GM18867 (cell line): ENCODE measurements at regions not wholly inside any gene's neighbourhood (a gene's known extent, or its start where the extent isn't known, plus 50 kb on each side); places are given as distances from the start of the nearest gene placed in this dataset.
"Not testable (repeated sequence)": the region's sequence is repeated elsewhere in the genome, so short reads cannot be mapped to it uniquely, and the experiment has no call there.

Experiments used
- ATAC-seq: cut with Tn5 transposase; IDR thresholded peaks from one replicate; pipeline ENCODE4 v1.9.1; 2021; ENCODE audit warnings: mild to moderate bottlenecking, moderate library complexity; ENCODE audit not compliant: unreplicated experiment

DNA sequence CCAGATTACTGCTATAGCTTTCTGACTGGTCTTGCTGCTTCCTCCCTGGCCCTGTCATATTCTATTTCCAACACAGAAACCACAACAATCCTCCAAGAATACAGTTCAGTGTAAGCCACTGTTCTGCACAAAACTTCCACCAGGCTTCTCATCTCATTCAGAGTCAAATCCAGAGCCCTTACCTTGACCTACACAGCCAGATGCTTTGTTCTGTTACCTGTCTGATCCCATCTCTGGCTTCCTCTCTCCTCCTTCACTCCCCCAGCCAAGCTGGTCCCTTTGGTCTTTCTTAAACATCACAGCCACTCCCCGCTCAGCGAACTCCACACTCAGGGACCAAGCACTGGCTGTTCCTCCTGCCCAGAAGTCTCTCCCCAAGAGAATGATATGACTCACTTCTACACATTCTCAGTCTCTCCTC lies 84.8 kb upstream of the BMP2K start:
- no peak for ATAC-seq

DNA sequence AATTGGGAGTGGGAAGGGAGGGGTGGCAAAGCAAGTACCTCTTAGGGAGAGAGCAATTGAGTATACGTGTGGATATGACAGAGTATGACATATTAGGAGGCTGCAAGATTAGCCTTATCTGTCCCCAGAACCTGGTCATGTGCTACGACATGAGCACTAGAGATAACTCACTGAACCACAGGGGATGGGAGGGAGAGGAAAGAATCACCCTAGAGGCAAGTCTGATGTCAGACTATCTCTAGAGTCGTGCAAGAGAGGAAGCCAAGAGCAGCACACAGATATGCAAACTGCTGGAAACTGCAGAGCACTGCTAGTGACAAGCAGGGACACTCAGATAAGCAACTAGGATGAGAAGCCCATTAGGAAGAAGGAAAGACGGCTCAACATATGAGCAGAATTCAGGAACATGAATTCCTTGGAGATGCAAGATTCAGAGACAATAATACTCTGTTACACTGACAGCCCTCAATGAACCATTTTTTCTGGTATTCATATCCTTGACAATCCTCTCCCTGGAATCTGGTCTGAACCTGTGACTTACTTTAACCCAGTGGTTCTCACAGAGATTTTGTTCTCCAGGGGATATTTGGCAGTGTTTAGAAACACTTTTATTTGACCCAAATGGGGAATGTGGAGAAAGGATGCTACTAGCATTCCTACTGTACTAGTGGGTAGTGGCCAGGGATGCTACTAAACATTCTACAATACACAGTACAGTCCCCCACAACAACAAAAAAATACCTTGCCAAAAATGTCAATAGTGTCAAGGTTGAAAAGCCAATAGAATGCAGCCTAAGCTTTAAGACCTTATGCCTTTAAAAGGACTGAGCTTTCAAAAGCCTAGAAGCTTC lies 84.0 kb upstream of the BMP2K start:
- ATAC-seq, result peak; percentile 63

DNA sequence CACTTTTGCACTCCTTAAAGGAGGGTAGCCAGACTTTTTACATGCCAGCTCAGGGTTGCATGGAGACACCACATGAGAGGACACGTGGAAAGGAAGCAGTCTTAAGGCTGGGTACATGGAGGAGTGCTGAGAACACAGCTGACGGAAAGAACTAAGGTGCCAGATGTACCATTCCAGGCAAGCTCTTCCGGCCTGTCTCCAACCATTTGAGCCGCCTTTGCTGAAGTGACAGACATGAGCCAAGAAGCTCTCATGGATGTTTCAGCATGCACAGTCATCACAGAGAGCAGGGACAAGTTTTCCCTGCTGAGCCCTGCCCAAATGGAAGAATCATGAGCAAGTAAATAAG lies 83.4 kb upstream of the BMP2K start:
- ATAC-seq, result no peak

DNA sequence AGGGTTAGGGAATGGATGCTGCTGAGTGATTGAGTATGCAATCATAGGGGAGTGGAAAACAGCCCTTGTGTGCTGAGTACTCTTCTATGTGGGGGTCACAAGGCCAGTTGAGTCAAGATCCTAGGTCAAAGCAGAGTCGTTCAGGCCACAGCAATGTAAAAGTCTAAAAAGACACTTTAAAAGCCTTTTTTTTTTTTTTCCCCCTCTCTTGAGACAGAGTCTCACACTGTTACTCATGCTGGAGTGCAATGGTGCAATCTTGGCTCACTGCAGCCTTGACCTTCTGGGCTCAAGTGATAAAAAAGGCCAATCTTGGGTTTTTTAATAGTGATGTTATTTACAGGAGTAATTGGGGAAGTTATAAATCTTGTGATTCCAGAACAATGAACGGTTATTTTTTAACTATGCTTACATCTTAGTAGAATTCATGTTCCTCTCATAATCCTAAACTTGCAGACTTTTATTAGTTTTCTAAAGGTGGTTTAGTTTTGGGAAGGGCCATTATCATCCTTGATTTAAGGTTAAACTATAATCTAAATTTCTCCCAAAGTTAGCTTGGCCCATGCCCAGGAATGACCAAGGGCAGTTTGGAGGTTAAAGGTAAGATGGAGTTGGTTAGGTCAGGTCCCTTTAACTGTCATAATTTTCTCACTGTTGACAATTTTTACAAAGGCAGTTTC lies 82.2 kb upstream of the BMP2K start:
- no peak for ATAC-seq

DNA sequence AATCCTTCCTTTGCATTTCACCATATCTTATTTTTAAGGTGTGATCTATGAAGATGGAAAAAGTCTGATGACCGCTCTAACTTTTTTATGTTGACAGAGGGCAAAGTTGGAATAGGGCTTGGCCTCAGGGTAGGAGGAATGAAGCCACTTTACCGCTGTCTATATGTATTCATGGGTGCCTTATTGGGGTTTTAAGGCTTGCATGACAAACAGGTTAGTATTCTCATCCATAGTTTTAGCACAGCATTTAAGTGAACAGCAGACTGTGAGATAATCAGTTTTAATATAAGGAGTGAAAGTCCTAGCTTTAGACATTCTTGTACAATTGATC lies 81.7 kb upstream of the BMP2K start:
- ATAC-seq, result no peak

DNA sequence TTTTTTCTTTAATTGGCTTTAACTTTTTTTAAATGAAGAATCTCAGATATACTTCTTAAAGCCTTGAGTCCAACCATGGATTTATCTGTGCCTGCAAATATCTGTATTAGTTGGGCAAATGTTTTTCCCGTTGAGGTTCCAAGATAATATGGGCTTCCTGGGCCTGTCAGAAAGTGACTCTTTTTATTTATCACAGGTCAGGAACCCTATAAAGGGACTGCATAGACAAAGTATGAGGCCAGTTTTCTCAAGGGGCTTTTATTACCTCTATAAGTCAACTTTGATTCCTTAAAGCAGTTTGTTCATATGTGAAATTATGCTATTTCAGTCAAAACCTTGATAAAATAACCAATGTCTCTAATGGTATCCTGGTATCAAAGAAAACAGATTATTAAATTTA lies 80.2 kb upstream of the BMP2K start:
- no peak for ATAC-seq

DNA sequence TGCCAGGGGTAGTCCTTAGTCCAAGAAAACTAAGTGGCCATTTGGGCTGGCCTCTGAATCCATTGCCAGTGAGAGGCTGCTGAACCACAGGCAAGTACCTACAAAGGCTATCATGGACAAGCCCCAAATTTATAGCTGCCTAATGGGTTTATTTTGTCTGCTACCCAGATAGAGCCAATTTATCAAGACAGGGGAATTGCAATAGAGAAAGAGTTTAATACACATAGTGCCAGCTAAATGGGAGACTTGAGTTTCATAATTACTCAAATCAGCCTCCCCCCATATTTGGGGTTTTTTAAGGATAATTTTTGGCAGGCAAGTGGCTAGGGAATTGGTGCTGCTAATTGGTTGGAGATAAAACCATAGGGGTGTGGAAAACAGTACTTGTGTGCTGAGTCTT lies 73.1 kb upstream of the BMP2K start:
- no peak for ATAC-seq

DNA sequence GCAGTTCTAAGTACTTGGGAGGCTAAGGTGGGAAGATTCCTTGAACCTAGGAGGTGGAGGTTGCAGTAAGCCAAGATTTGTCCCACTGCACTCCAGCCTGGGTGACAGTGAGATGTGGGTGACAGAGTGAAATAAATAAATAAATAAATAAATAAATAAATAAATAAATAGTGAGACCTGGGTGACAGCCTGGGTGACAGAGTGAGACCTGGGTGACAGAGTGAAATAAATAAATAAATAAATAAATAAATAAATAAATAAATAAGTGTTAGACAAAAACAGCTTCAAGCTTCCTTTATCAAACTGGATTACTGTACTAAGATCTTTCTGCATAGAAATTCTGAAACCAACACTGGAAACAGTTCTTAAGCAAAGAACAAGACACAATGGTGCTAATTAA lies 71.8 kb upstream of the BMP2K start:
- no peak for ATAC-seq

DNA sequence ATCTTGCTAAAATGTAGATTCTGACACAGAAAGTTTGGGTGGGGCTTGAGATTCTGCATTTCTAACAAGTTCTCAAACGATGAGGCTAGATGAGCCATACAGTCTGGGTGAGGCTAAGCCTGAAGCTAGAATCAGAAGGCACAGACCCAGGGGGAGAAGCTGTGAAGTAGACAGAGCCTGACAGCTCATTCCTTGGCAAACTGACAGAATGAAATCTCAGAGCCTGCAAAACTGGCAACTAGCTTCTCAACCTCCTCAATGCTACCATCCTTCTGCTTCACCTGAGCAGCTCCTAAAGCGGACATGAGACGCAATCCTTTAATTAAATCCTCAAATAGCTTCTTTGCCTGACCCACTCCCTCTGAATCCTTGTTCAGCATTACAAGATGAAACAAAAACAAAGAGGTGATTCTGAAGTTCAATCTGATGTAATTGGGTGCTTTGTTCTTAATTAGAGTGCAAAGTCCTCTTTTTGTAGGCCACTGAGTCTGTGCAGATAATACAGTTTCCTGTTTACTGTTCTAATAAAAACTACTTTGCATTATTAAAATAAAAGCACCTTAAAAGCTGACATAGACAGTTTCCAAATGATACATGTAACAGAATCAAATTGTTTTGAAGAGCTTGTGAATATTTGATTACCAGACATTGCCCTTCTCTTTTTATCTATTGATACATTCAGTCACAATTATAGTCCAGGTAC lies 71.0 kb upstream of the BMP2K start:
- ATAC-seq, result no peak

DNA sequence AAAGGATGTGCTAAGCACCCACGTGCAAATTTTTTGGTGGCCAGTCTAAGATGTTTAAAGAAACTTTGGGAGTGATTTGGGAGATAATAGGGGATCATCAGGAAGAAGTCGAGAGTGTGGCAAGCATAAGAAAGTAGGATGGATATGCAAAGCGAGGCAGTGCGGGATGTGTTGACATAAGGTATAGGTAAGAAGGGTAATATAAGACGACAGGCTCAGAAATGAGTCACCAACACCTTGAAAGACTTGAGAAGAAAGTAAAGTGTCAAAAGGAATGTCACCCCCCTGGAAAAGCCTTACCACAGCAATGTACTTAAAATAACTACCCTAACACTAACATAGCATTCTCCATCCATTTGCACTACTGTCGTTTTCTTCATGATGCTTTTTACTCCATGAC lies 69.8 kb upstream of the BMP2K start:
- no peak for ATAC-seq

DNA sequence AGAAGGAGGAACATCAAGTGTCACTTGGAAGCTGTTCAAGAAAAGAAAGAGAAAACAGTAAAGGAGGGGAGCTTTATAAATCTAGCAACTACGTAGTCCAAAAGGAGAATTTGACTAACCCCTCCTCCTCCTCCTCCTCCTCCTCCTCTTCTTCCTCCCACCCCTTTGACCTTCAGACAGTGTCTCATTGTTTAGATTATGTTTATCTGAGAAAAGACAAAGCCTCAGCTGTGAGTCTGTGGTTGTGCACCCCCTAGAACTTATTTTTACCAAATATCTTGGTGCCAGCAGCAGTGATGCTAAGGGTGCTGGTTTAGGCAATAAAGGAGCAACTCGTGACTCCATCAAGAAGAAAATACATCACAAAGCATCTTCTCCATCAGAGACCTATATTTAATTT lies 68.9 kb upstream of the BMP2K start:
- no peak for ATAC-seq

DNA sequence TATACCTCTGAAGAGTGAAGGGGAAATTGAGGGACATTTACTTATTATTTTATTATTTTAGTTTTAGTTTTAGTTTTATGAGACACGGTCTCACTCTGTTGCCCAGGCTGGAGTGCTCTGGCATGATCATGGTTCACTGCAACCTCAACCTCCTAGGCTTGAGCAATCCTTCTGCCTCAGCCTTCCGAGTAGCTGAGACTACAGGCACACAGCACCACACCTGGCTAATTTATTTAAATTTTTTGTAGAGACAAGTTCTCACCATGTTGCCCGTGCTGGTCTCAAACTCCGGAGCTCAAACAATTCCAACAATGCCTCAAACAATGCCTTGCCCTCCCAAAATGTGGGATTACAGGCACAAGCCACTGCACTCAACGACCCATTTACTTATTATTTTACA lies 68.4 kb upstream of the BMP2K start:
- no peak for ATAC-seq

DNA sequence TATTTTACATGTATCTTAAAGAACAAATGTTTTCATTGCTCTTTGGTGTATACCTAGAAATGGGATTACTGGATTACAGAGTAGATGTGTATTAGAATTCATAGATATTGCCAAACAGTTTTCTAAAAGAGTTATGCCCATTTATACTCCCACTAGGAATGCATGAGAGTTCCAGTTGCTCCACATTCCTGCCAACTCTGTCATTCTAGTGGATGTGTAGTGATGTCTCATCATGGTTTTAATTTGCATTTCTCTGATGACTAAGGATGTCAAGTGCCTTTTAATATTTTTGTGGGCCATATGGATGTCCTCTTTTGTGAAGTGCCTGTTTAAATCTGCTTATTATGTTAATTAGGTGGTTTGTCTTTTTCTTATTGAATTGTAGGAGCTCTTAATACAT lies 65.6 kb upstream of the BMP2K start:
- no peak for ATAC-seq

DNA sequence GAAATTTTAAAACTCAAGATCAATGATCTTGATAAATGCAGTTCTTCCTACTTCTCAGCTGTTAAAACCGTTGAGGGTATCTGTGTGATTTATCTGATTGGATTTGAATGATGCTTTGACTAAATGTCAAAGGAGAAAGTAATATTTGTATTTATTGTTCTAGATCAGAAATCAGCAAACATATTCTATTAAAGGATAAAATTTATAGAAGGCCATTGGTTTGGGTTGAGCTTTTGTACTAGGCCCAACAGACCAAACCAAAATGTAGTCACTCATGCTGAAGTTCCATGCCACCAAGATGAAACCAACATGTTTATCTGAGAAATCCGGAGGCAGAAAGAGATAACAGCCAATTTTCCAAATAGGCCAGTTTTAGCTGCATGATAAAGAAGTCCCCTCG lies 64.5 kb upstream of the BMP2K start:
- no peak for ATAC-seq

DNA sequence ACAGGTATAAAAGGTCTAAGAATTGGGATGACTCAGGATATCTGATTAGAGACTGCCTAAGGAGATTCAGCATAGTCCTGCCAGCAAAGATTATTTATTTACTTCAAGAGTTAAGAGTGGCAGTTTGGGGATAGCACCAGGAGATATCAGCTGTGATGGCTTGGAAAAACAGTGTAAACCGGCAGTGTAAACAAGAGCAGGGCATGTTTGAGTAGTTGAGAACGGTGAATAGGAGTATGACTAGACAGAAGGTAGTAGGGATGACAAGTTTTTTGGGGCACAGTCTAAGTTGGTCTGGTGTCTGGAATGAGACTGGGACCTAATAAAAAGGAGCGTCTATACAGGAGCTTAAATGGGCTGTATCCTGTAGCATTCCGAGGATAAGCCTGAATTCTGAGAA lies 61.6 kb upstream of the BMP2K start:
- not testable (repeated sequence) for ATAC-seq

DNA sequence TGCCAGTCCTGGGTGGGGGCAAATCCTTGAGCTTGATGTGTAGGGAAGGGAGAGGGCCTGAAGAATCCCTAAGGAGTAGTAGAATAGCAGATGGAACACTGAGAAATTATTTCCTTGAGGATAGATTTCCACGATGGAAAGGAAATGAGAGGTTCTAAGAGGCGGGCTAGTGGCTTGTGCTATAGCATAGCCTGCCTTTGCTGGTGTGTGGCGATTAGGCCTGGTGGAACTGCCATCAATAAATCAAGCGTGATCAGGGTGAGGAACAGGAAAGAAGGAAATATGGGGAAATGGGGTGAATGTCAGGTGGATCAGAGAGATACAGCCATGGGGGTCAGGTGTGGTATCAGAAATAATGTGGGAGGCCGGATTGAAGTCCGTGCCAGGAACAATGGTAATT lies 60.8 kb upstream of the BMP2K start:
- ATAC-seq, result not testable (repeated sequence)

DNA sequence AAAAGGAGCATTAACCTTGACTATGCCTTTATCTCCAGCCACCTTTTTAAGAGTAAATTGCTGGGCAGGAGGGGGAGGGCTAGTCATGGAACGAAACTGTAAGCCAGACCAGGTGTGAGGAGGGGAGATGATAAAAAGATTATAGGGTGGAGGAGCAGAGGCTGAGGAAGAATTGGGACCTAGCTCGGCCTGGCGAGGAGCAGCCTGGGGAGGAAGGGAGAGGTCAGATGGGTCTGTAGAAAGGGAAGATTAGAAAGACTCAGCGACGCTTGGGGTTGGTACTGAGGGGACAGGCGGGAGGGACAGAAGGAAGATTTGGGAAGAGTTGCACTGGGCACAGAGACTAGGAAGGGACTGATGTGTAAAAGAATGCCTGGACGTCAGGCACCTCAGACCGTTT lies 58.4 kb upstream of the BMP2K start:
- ATAC-seq, result not testable (repeated sequence)

DNA sequence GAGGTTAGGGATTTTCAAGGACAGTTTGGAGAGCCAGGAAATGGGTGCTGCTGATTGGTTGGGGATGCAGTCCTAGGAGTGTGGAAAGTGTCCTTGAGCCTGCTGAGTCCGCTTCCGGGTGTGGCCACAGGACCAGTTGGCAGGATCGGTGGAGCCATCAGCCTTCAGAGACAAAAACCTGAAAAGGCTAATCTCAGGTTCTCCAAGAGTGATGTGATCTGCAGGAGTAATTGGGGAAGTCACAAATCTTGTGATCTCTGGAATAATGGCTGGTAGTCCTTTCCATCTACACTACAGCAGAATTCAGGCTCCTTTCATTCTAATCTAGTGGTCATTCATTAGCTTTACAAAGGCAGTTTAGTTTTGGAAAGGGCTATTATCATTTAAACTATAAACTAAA lies 55.9 kb upstream of the BMP2K start:
- no peak for ATAC-seq

DNA sequence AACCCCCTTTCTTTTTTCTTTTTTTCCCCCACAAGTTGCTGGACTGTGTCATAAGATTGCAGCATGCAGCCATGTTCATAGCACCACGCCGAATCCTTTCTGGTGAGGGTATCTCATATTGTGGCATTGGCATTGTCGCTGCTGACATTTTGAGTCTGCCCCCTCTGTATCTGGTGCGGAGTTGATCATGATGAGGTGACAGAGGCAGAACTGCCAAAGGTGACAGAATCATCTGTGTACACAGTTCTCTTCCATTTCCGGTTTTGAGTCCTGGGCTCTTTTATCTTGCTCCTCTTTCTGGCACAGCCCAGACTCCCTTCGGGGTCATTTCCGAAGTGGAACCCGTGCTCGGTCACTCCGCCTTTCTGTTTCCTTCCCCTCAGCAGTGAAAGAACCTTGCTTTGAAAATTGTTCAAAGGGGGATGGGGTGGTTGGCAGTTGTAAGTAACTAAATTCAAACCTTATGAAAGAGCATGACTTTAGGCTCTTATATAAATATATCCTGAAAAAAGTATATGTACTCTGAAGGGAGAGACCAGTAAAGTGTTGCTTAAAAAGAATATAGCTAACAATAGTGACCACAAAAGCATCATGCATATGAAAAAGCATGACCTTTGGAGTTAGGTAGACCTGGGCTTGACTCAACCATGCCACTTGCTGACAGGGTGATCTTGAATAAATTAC lies 55.0 kb upstream of the BMP2K start:
- no peak for ATAC-seq

DNA sequence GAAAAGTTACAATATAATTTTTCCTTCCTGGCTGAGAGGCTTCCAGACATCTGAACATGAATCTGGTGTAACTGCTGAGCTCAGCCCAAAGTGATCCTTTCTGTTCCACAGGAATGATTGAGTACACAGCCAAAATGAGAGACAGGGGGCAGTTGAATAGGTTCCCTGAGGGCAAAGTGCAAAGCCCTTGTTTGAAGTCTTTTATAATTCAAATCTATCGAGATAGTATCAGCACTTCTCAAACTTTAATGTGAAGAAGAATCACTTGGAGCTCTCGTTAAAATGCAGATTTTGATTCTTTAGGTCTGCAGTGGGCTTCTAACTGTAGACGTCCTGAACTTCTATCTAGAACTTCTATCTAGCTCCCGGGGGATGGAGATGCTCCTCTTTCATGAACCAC lies 54.4 kb upstream of the BMP2K start:
- ATAC-seq, result no peak

DNA sequence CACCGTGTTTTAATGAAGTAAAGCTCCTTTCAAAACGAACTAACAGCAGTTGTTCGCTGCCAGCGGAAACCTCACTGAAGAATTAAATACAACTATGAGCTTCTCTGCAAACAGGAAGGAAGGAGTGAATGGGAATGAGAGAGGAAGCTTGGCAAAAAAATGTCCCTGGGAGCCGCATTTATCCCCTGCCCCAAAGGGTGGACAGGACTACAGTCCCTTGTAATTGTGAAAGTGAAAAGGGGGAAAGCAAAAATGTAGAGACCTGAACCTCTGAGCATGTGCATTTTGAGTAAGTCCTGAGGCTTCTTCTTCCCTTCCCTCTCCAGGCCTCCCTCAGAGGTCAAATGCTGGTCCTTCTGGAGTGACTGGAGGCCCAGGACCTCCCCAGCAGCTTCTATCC lies 53.8 kb upstream of the BMP2K start:
- ATAC-seq, result no peak

DNA sequence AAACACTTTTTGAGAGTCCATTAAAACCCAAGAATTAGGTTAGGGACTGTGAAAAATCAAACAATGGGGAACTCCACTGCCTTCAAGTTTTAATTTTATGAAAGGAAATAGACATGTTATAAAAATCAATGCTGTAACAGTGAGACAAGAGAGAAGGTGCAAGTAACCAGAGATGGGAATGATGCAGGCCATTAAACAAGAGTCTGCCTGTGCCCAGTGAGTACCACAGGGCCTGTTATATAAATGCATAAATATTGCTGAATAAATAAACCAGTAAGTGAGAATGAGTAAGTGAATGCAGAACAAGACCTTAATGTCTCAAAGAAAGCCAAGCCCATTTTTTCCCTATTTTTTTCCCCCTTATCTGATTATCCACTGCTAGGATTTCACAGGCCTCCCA lies 53.3 kb upstream of the BMP2K start:
- no peak for ATAC-seq
